Activated CD8-positive, alpha-beta T cell treated with anti-CD3 and anti-CD28 coated beads for 36 hours (primary cell): ENCODE measurements at regions not wholly inside any gene's neighbourhood (a gene's known extent, or its start where the extent isn't known, plus 50 kb on each side); places are given as distances from the start of the nearest gene placed in this dataset.

ENCODE experiments used
- ATAC-seq: fragments of 200-7000 bp; cut with Tn5 transposase; one replicate; pipeline ENCODE4 v1.10.0; 2021; ENCODE audit warnings: mild to moderate bottlenecking, moderate library complexity
- CTCF ChIA-PET: fragments of 350-600 bp; sonication (Branson Sonifier 250); formaldehyde crosslinking; loops from one replicate; lab custom pipeline; 2021; ENCODE audit warnings: antibody characterized with exemption; lab: Charles Lee
- POLR2A ChIA-PET: fragments of 350-600 bp; sonication (Branson Sonifier 250); formaldehyde crosslinking; loops from one replicate; lab custom pipeline; 2021; ENCODE audit warnings: antibody characterized with exemption; lab: Charles Lee
- DNase-seq: peaks from one replicate; pipeline ENCODE4 v3.0.0-alpha.2; 2020
- H3K27ac Mint-ChIP-seq: one replicate; pipeline ENCODE4 v1.8.0; 2021; ENCODE audit warnings: mild to moderate bottlenecking, mixed read lengths
- H3K27me3 Mint-ChIP-seq: one replicate; pipeline ENCODE4 v1.8.0; 2021; ENCODE audit warnings: mixed read lengths
- H3K36me3 Mint-ChIP-seq: one replicate; pipeline ENCODE4 v1.8.0; 2021; ENCODE audit warnings: low read depth, mixed read lengths
- H3K4me1 Mint-ChIP-seq: one replicate; pipeline ENCODE4 v1.8.0; 2021; ENCODE audit warnings: low read depth, mixed read lengths
- H3K4me3 Mint-ChIP-seq: one replicate; pipeline ENCODE4 v1.8.0; 2021; ENCODE audit warnings: mild to moderate bottlenecking, moderate library complexity, mixed read lengths
- H3K9me3 Mint-ChIP-seq: one replicate; pipeline ENCODE4 v1.8.0; 2021; ENCODE audit warnings: mixed read lengths
- CTCF ChIP-seq: fragments of 200-600 bp; IDR thresholded peaks from one replicate; pipeline ENCODE4 v1.8.0; 2022; ENCODE audit warnings: antibody characterized with exemption, mild to moderate bottlenecking
- intact Hi-C: fragments of 100-400 bp; cut with micrococcal nuclease; formaldehyde crosslinking; loops from one replicate; pipeline ENCODE4 v1.10.0; 2022

- Mint-ChIP-seq H3K9me3 (peaks cover 4% of the 10 kb centered on the region), H3K4me1 (no peaks in the 10 kb centered on the region), H3K36me3 (no peaks in the 10 kb centered on the region), H3K4me3 (no peak overlapping the region), H3K27ac (no peak overlapping the region), H3K27me3 (peaks cover 3% of the 10 kb centered on the region)
- intact Hi-C loops = no loop called here
- DNase-seq (no peak), ATAC-seq (no peak)
- CTCF ChIA-PET = interaction anchor here (1.3 kb wide), 1 partner anchor 14 kb away, joined by 4 read pairs; no protein-coding TSS in a partner anchor
- no peak for TF ChIP-seq CTCF
- POLR2A ChIA-PET = no interaction called here
Measured at GRCh38 chr10:2478656-2479055, 588.7 kb upstream of the PFKP start.

GRCh38 chr10:2476812-2477553, 590.4 kb upstream of the PFKP start:
- no peak for ATAC-seq
- Mint-ChIP-seq H3K36me3 (no peaks in the 10 kb centered on the region), H3K27me3 (peaks cover 3% of the 10 kb centered on the region), H3K4me3 (no peak overlapping the region), H3K4me1 (no peaks in the 10 kb centered on the region), H3K27ac (no peak overlapping the region), H3K9me3 (peaks cover 5% of the 10 kb centered on the region)
- no peak for DNase-seq
- ChIA-PET CTCF (no interaction called here), POLR2A (no interaction called here)
- intact Hi-C loops = no loop called here
- no peak for TF ChIP-seq CTCF

- no peak for TF ChIP-seq CTCF
- intact Hi-C loops = no loop called here
- no peak for ATAC-seq
- Mint-ChIP-seq H3K27ac (no peak overlapping the region), H3K27me3 (peaks cover 1% of the 10 kb centered on the region), H3K9me3 (peaks cover 5% of the 10 kb centered on the region), H3K4me3 (no peak overlapping the region), H3K36me3 (no peaks in the 10 kb centered on the region), H3K4me1 (no peaks in the 10 kb centered on the region)
- POLR2A ChIA-PET = no interaction called here
- no peak for DNase-seq
- CTCF ChIA-PET = no interaction called here
Measured at GRCh38 chr10:2476218-2476811, 591.0 kb upstream of the PFKP start.

DNA sequence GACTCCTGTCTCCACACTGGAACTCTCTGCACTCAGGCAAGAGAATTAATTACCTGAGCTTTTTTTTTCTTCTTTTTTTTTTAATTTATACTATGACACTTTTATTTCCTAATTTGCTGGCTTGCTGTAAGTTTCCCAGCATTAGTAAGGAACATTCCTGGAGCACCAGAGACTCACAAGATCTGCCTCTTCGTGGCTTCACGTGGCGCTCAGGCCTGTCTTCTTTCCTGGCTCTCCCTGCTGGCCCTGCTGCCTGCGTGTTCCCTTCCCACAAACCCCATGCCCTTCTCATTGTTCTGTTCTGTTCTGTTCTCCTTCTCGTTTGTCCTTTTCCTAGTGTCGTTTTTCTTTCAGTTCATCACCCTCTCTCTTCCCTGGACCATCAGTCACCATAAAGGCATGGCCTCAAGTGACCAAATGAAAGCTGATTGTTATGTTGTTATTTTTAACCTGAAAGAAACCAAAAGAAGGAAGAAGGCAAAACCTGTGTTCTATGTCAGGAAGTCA, 591.6 kb upstream of the PFKP start:
- no peak for TF ChIP-seq CTCF
- DNase-seq = no peak
- no peak overlapping the region for H3K27ac Mint-ChIP-seq
- ATAC-seq = no peak
- no peaks in the 10 kb centered on the region for H3K4me1 Mint-ChIP-seq
- no peak overlapping the region for H3K4me3 Mint-ChIP-seq
- ChIA-PET POLR2A (no interaction called here), CTCF (no interaction called here)
- no peaks in the 10 kb centered on the region for H3K36me3 Mint-ChIP-seq
- H3K9me3 Mint-ChIP-seq = peaks cover 5% of the 10 kb centered on the region
- intact Hi-C loops = no loop called here
- H3K27me3 Mint-ChIP-seq = no peaks in the 10 kb centered on the region

DNA sequence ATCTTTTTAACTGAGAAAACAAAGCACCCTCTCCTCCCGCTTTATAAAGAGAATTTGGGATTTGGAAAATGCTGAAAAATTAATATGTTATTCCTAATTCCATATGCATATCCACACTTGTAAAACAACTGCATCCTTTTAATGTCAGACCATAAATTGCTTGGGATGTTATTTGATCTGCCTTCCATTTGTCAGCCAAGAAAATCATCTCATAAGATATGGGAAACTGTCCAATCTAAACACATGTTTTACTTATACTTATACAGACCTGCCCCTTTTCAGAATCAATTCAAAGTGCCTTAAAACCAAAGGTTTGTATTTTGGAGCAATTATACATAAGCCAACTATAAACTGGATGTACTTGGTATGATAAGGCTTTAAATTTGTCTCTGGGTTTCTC, 595.5 kb upstream of the PFKP start:
- H3K27ac Mint-ChIP-seq = no peak overlapping the region
- no peaks in the 10 kb centered on the region for H3K4me1 Mint-ChIP-seq
- no peak for TF ChIP-seq CTCF
- intact Hi-C loops = no loop called here
- DNase-seq (no peak), ATAC-seq (no peak)
- no peaks in the 10 kb centered on the region for H3K27me3 Mint-ChIP-seq
- H3K9me3 Mint-ChIP-seq = peaks cover 5% of the 10 kb centered on the region
- no peaks in the 10 kb centered on the region for H3K36me3 Mint-ChIP-seq
- ChIA-PET POLR2A (no interaction called here), CTCF (interaction anchor here (1.2 kb wide), 1 partner anchor 29 kb away, joined by 3 read pairs; no protein-coding TSS in a partner anchor)
- no peak overlapping the region for H3K4me3 Mint-ChIP-seq
